ENCODE measurements at regions not wholly inside any gene's neighbourhood (a gene's known extent, or its start where the extent isn't known, plus 50 kb on each side); places are given as distances from the start of the nearest gene placed in this dataset.
"Not testable (repeated sequence)": the region's sequence is repeated elsewhere in the genome, so short reads cannot be mapped to it uniquely, and the experiment has no call there.

DNA sequence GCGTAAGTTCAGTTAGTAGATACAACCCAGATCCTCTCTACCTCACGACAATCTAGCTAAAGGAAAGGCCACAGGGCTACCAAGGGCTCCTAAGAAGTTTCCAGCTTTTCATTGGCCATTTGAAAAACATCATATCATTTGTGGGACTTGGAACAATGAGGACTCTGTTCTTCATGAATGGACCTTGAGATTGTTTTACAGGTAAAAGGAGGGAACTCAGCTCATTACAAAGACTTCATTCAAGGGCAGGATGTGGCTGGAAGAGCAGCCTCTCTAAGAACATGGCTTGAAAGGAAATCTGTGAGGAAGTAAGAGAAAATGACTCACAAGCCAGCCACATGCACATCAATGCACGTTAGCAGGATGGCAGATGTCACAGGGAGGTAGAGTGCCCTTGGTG, 105.9 kb upstream of the SLC7A11 start:
- 30 to 69% methylated on average over 3 of the region's 3 CpGs for WGBS, 2 donors
- no peak for DNase-seq (ENCODE audit: low spot score in 2 of 2)
- H3K4me3 ChIP-seq = no peak overlapping the region
- H3K4me1 ChIP-seq = no peaks in the 10 kb centered on the region
- H3K27ac ChIP-seq = no peak overlapping the region
- no peaks in the 10 kb centered on the region for H3K9me3 ChIP-seq
- no peak for TF ChIP-seq EP300 (IDR thresholded peaks at IDR 0.05)
- TF ChIP-seq, protein P1, sequence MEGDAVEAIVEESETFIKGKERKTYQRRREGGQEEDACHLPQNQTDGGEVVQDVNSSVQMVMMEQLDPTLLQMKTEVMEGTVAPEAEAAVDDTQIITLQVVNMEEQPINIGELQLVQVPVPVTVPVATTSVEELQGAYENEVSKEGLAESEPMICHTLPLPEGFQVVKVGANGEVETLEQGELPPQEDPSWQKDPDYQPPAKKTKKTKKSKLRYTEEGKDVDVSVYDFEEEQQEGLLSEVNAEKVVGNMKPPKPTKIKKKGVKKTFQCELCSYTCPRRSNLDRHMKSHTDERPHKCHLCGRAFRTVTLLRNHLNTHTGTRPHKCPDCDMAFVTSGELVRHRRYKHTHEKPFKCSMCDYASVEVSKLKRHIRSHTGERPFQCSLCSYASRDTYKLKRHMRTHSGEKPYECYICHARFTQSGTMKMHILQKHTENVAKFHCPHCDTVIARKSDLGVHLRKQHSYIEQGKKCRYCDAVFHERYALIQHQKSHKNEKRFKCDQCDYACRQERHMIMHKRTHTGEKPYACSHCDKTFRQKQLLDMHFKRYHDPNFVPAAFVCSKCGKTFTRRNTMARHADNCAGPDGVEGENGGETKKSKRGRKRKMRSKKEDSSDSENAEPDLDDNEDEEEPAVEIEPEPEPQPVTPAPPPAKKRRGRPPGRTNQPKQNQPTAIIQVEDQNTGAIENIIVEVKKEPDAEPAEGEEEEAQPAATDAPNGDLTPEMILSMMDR (IDR thresholded peaks at IDR 0.05) = no peak
- TF ChIP-seq POLR2A (IDR thresholded peaks at IDR 0.05) = no peak
- no peaks in the 10 kb centered on the region for H3K27me3 ChIP-seq
- no peaks in the 10 kb centered on the region for H3K36me3 ChIP-seq

DNA sequence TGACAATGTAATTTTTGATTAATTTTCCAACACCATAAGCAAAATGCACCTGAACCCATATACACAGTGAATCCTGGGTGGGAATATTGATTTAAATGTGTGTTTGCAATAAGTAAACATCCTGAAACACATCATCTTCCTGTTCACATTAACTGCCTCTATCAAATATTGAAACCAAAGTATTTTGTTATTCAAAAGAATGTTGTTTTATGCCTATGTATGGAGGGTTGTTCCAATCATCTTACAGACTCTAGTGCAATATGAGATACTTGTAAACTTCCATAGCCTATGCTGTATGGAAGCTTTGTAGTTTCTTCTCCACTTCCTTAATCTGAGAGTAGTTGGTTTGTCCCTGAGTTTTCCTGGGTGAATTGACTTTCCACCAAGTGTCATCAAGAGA, 105.4 kb upstream of the SLC7A11 start:
- Histone ChIP-seq H3K36me3 (no peaks in the 10 kb centered on the region), H3K9me3 (no peaks in the 10 kb centered on the region), H3K27me3 (no peaks in the 10 kb centered on the region), H3K27ac (no peak overlapping the region), H3K4me3 (no peak overlapping the region), H3K4me1 (no peaks in the 10 kb centered on the region)
- DNase-seq (ENCODE audit: low spot score in 2 of 2) = no peak
- TF ChIP-seq POLR2A (IDR thresholded peaks at IDR 0.05) (no peak), EP300 (IDR thresholded peaks at IDR 0.05) (no peak)
- TF ChIP-seq, protein P1 (IDR thresholded peaks at IDR 0.05) = no peak

DNA sequence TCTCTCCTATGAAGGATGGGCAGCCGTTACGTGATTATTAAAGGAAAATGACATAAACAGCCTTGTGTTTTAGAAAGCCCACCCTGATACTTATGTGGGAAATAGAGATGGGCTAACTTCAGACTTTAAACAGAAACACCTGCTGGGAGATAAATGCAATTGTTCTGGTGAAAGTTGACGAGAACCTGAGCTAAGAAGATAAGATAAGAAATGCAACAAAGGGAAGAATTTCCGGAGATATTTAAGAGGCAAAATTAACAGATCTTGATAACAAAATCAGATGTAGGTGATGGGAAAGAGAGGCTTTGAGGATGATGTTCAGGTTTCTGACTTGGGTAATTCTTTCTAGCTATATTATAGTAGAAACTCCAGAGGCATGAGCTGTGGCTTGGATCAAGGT, 102.7 kb upstream of the SLC7A11 start:
- TF ChIP-seq POLR2A (IDR thresholded peaks at IDR 0.05) = no peak
- no peak for TF ChIP-seq EP300 (IDR thresholded peaks at IDR 0.05)
- TF ChIP-seq, protein P1 (IDR thresholded peaks at IDR 0.05) = no peak
- Histone ChIP-seq H3K27ac (no peak overlapping the region), H3K4me3 (no peak overlapping the region), H3K36me3 (no peaks in the 10 kb centered on the region), H3K27me3 (no peaks in the 10 kb centered on the region), H3K4me1 (no peaks in the 10 kb centered on the region), H3K9me3 (no peaks in the 10 kb centered on the region)
- WGBS, 2 donors = 88 to 91% methylated on average over 4 of the region's 4 CpGs
- DNase-seq (ENCODE audit: low spot score in 2 of 2) = no peak

DNA sequence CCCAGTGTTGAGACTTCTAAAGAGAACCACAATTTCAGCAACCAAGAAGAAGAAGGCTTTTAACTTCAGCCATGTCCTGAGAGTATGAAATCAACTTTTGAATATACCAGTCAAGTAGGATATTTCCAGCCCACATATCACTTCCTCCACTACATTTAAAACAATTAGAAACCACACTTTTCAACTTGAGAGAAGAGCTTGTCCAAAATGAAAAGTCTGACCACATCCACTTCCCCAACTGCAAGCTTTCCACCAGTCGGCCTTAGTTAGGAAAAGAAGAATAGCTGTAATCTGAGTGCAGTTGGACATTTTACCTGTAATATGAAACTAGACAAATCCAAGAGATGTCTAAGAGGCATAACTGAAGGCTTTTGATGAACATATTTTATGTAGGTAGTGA, 101.9 kb upstream of the SLC7A11 start:
- no peak for TF ChIP-seq POLR2A (IDR thresholded peaks at IDR 0.05)
- TF ChIP-seq, protein P1 (IDR thresholded peaks at IDR 0.05) = no peak
- TF ChIP-seq EP300 (IDR thresholded peaks at IDR 0.05) = no peak

GRCh38 chr4:138341739-138342415, 99.7 kb upstream of the SLC7A11 start:
- no peak for TF ChIP-seq EP300 (IDR thresholded peaks at IDR 0.05)
- H3K9me3 ChIP-seq = no peaks in the 10 kb centered on the region
- H3K4me3 ChIP-seq = no peak overlapping the region
- H3K4me1 ChIP-seq = no peaks in the 10 kb centered on the region
- WGBS, 2 donors = 86 to 90% methylated on average over 3 of the region's 3 CpGs
- H3K27me3 ChIP-seq = no peaks in the 10 kb centered on the region
- no peaks in the 10 kb centered on the region for H3K36me3 ChIP-seq
- DNase-seq (ENCODE audit: low spot score in 2 of 2) = no peak
- no peak overlapping the region for H3K27ac ChIP-seq

More for the DNA sequence above, 101.9 kb upstream of the SLC7A11 start:
- H3K36me3 ChIP-seq = no peaks in the 10 kb centered on the region
- no peak for DNase-seq (ENCODE audit: low spot score in 2 of 2)
- no peak overlapping the region for H3K27ac ChIP-seq
- H3K9me3 ChIP-seq = no peaks in the 10 kb centered on the region
- 81% methylated on average over 1 of the region's 1 CpG for WGBS, 2 donors
- no peak overlapping the region for H3K4me3 ChIP-seq
- H3K27me3 ChIP-seq = no peaks in the 10 kb centered on the region
- H3K4me1 ChIP-seq = no peaks in the 10 kb centered on the region

DNA sequence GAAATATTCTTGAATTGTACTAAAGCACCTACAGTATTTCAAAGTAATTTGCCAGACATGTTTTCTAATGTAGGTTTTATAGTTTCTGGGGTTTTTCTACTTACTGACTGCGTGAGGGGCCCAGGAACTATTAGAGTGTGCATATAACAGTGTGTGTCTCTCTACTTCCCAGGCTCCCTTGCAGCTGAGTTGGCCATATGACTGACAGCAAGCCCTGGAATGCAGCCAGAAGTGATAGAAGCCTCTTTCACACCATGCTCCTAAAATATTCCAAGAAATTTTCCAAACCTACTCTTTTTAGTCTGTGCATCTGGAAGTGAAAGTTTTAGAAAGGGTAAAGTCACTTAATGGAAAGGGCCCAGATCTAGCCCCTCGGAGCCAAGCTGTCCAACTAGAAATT, 96.7 kb upstream of the SLC7A11 start:
- H3K9me3 ChIP-seq = no peaks in the 10 kb centered on the region
- no peaks in the 10 kb centered on the region for H3K36me3 ChIP-seq
- TF ChIP-seq, protein P1 (IDR thresholded peaks at IDR 0.05) = no peak
- TF ChIP-seq POLR2A (IDR thresholded peaks at IDR 0.05) (no peak), EP300 (IDR thresholded peaks at IDR 0.05) (no peak)
- no peaks in the 10 kb centered on the region for H3K4me1 ChIP-seq
- no peak overlapping the region for H3K27ac ChIP-seq
- no peak overlapping the region for H3K4me3 ChIP-seq
- no peak for DNase-seq (ENCODE audit: low spot score in 2 of 2)
- H3K27me3 ChIP-seq = no peaks in the 10 kb centered on the region
- WGBS, 2 donors = 91 to 92% methylated on average over 2 of the region's 2 CpGs

DNA sequence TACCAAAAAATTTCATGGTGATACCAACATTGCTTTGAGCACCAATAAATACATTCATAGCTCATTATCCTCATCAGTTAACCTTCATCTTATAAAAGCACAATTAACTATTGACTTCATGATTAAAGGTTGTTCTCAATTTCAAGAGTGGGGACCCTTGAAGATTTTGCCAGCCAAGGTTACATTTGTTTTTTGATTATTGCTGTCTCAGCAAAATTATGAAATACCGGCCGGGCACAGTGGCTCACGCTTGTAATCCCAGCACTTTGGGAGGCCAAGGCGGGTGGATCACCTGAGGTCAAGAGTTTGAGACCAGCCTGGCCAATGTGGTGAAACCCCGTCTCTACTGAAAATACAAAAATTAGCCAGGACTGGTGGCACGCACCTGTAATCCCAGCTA, 96.1 kb upstream of the SLC7A11 start:
- H3K4me3 ChIP-seq; H3K4me1 ChIP-seq; H3K27me3 ChIP-seq; DNase-seq (ENCODE audit: low spot score in 2 of 2); H3K9me3 ChIP-seq; H3K27ac ChIP-seq; H3K36me3 ChIP-seq: not testable (repeated sequence)
- WGBS, 2 donors = 92 to 99% methylated on average over 6 of the region's 6 CpGs
